ENCODE measurements at regions not wholly inside any gene's neighbourhood (a gene's known extent, or its start where the extent isn't known, plus 50 kb on each side); places are given as distances from the start of the nearest gene placed in this dataset.

GRCh38 chr6:166106076-166106686 is 61.5 kb downstream of the TBXT start:
- H3K9ac ChIP-seq (ENCODE audit: low read length), result no peak overlapping the region
- H3K4me3 ChIP-seq (ENCODE audit: low read length), result no peak overlapping the region
- H3K27me3 ChIP-seq (replicated peaks; ENCODE audit: control insufficient read depth, insufficient read depth, low read length), result peaks cover 12% of the 10 kb centered on the region
- H3K9me3 ChIP-seq (ENCODE audit: control insufficient read depth, low read length), result peaks cover 11% of the 10 kb centered on the region
- H3K36me3 ChIP-seq (ENCODE audit: control insufficient read depth, insufficient read depth, low read length, severe bottlenecking), result no peaks in the 10 kb centered on the region
- peaks cover 13% of the 10 kb centered on the region for H3K4me1 ChIP-seq (ENCODE audit: control insufficient read depth, insufficient read depth, low read length)
- peak; percentile 34 for DNase-seq (ENCODE audit: low read depth)

- Histone ChIP-seq H3K4me3 (ENCODE audit: low read length) (no peak overlapping the region), H3K9me3 (ENCODE audit: control insufficient read depth, low read length) (peaks cover 11% of the 10 kb centered on the region), H3K9ac (ENCODE audit: low read length) (no peak overlapping the region), H3K27me3 (replicated peaks; ENCODE audit: control insufficient read depth, insufficient read depth, low read length) (peaks cover 14% of the 10 kb centered on the region), H3K36me3 (ENCODE audit: control insufficient read depth, insufficient read depth, low read length, severe bottlenecking) (no peaks in the 10 kb centered on the region), H3K4me1 (ENCODE audit: control insufficient read depth, insufficient read depth, low read length) (peaks cover 13% of the 10 kb centered on the region)
- no peak for DNase-seq (ENCODE audit: low read depth)
Observed at GRCh38 chr6:166105341-166106075, 62.1 kb downstream of the TBXT start.

DNA sequence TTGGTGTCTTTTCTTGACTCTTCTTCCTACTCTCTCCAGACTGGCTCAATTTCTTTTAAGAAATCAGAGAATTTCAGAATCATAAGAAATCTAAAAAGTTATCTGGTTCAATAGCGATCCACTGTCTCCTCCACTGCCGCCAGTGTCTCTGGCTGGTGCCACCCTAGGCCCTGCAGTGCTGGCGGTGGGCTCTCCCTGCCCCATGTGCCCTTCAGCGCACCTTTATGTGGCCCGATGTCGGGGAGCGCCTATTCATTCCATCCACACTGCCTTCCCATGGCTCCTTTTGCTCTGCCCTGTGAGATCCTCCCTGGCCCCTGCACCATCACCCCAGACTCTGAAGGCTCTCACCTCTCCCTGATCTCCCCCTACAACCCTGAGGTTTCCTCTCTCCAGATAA is 62.8 kb downstream of the TBXT start:
- peaks cover 13% of the 10 kb centered on the region for H3K4me1 ChIP-seq (ENCODE audit: control insufficient read depth, insufficient read depth, low read length)
- H3K9ac ChIP-seq (ENCODE audit: low read length), result no peak overlapping the region
- peaks cover 14% of the 10 kb centered on the region for H3K27me3 ChIP-seq (replicated peaks; ENCODE audit: control insufficient read depth, insufficient read depth, low read length)
- H3K36me3 ChIP-seq (ENCODE audit: control insufficient read depth, insufficient read depth, low read length, severe bottlenecking), result no peaks in the 10 kb centered on the region
- no peak overlapping the region for H3K4me3 ChIP-seq (ENCODE audit: low read length)
- no peak for DNase-seq (ENCODE audit: low read depth)
- H3K9me3 ChIP-seq (ENCODE audit: control insufficient read depth, low read length), result peaks cover 11% of the 10 kb centered on the region

DNA sequence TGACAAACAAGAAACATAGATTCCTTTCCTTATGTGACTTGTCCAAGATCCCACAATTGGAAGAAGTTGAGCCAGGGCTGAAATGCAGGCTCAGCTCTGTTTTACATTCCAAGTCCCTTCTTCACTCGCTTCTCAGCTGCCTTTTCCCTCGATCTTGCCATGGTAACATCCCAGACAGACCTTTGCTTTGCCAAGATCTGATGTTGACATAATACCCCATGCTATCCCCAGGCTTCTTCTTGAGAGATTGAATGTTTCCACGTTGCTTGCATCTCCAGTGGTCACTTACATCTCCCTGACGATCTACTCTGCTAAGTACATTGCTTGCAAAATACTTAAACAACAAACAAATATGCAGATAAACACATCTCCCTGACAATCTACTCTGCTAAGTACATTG is 63.5 kb downstream of the TBXT start:
- peaks cover 13% of the 10 kb centered on the region for H3K4me1 ChIP-seq (ENCODE audit: control insufficient read depth, insufficient read depth, low read length)
- DNase-seq (ENCODE audit: low read depth), result no peak
- no peak overlapping the region for H3K4me3 ChIP-seq (ENCODE audit: low read length)
- peaks cover 14% of the 10 kb centered on the region for H3K27me3 ChIP-seq (replicated peaks; ENCODE audit: control insufficient read depth, insufficient read depth, low read length)
- H3K9me3 ChIP-seq (ENCODE audit: control insufficient read depth, low read length), result peaks cover 11% of the 10 kb centered on the region
- H3K9ac ChIP-seq (ENCODE audit: low read length), result no peak overlapping the region
- no peaks in the 10 kb centered on the region for H3K36me3 ChIP-seq (ENCODE audit: control insufficient read depth, insufficient read depth, low read length, severe bottlenecking)

DNA sequence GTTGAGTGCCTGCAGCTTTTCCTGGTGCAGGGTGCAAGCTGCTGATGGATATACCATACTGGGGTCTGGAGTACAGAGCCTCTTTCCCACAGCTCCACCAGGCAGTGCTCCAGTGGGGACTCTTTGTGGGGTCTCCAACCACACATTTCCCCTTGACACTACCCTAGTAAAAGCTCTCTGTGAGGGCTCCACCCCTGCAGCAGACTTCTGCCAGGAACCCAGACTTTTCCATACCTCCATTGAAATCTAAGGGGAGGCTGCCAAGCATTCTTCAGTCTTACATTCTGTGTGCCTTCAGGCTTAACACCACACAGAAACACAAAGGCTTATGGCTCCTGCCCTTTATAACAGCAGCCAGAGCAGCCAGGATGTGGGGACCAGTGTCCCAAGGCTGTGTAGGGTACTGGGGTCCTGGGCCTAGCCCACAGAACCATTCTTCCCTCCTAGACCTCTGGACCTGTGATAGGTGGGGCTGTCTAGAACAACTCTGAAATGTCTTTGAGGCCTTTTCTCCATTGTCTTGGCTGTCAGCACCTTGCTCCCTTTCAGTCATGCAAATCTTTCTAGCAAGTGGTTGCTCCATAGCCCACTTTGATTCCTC is 65.7 kb downstream of the TBXT start:
- Histone ChIP-seq H3K27me3 (replicated peaks; ENCODE audit: control insufficient read depth, insufficient read depth, low read length) (peaks cover 14% of the 10 kb centered on the region), H3K9ac (ENCODE audit: low read length) (no peak overlapping the region), H3K36me3 (ENCODE audit: control insufficient read depth, insufficient read depth, low read length, severe bottlenecking) (no peaks in the 10 kb centered on the region), H3K4me1 (ENCODE audit: control insufficient read depth, insufficient read depth, low read length) (peaks cover 18% of the 10 kb centered on the region), H3K9me3 (ENCODE audit: control insufficient read depth, low read length) (peaks cover 11% of the 10 kb centered on the region), H3K4me3 (ENCODE audit: low read length) (no peak overlapping the region)
- DNase-seq (ENCODE audit: low read depth), result no peak

DNA sequence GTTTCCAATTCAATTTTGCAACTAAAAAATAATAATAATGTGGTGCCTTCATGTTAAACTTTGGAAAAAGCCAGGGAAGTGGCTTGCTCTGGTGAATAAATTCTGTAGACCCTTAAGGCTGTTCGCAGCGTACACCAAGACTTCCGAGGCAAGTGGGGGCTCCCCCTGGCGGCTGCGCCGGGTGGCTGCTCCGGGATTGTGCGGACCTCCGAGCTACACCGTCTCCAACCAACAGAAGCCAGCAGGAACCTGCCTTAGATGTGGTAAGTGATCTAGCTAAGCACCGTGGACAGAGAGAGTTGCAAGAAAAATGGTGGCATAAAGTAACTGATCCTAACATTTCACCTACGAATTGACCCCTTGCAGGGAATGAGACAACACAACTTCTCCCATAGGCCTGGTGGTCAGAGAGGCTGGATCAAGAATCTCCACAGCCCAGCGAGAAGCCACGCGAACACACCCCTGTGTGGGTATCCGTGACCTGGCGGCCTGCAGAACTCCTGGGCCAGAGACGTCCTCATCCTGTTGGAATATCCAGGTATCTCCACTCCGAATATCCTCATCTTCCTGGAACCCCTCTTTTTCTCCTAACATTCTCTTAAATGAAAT is 69.6 kb downstream of the TBXT start:
- H3K9me3 ChIP-seq (ENCODE audit: control insufficient read depth, low read length), result peaks cover 11% of the 10 kb centered on the region
- H3K36me3 ChIP-seq (ENCODE audit: control insufficient read depth, insufficient read depth, low read length, severe bottlenecking), result no peaks in the 10 kb centered on the region
- H3K27me3 ChIP-seq (replicated peaks; ENCODE audit: control insufficient read depth, insufficient read depth, low read length), result peaks cover 9% of the 10 kb centered on the region
- H3K9ac ChIP-seq (ENCODE audit: low read length), result no peak overlapping the region
- DNase-seq (ENCODE audit: low read depth), result peak; percentile 5
- peaks cover 6% of the 10 kb centered on the region for H3K4me1 ChIP-seq (ENCODE audit: control insufficient read depth, insufficient read depth, low read length)
- peak overlapping the region; percentile 69 for H3K4me3 ChIP-seq (ENCODE audit: low read length)

DNA sequence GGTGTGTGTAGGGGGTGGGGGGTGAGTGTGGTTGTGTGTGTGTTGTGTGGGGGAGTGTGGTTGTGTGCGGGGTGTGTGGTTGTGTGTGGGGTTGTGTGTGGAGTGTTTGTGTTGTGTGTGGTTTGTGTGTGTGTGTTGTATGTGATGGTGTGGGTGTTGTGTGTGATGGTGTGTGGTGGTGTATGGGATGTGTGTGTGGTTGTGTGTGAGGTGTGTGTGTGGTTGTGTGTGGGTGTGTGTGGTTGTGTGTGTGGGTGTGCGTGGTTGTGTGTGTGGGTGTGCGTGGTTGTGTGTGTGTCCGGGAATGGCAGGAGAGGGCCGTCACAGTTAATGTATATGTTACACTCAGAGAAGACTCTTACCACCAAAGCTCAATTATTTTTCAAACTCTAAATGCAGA is 79.8 kb downstream of the TBXT start:
- no peak for DNase-seq (ENCODE audit: low read depth)
- Histone ChIP-seq H3K36me3 (ENCODE audit: control insufficient read depth, insufficient read depth, low read length, severe bottlenecking) (no peaks in the 10 kb centered on the region), H3K4me1 (ENCODE audit: control insufficient read depth, insufficient read depth, low read length) (no peaks in the 10 kb centered on the region), H3K27me3 (replicated peaks; ENCODE audit: control insufficient read depth, insufficient read depth, low read length) (peaks cover 3% of the 10 kb centered on the region), H3K9ac (ENCODE audit: low read length) (no peak overlapping the region), H3K9me3 (ENCODE audit: control insufficient read depth, low read length) (no peaks in the 10 kb centered on the region), H3K4me3 (ENCODE audit: low read length) (no peak overlapping the region)

DNA sequence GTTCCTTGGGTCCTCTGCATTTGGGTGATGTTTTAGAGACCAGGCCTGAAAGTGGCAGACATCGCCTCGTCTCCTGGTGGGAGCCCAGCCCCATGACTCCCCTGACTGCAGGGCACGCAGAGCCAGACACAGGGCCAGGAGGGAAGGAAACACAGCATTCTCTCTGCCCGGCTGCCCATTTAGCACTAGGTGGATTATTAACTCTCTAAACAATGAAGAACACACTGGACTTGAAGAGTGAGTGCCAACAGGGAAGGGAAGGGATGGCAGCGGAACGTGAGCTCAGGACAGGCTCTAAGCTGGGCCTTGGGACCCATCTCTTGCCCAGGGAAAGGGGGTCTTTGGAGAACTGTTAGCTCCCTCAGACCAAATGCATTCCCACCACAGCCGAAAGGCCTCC is 80.4 kb downstream of the TBXT start:
- Histone ChIP-seq H3K4me3 (ENCODE audit: low read length) (no peak overlapping the region), H3K36me3 (ENCODE audit: control insufficient read depth, insufficient read depth, low read length, severe bottlenecking) (no peaks in the 10 kb centered on the region), H3K9me3 (ENCODE audit: control insufficient read depth, low read length) (no peaks in the 10 kb centered on the region), H3K9ac (ENCODE audit: low read length) (no peak overlapping the region), H3K4me1 (ENCODE audit: control insufficient read depth, insufficient read depth, low read length) (no peaks in the 10 kb centered on the region), H3K27me3 (replicated peaks; ENCODE audit: control insufficient read depth, insufficient read depth, low read length) (peaks cover 3% of the 10 kb centered on the region)
- no peak for DNase-seq (ENCODE audit: low read depth)

GRCh38 chr6:166085500-166085899 is 82.2 kb downstream of the TBXT start:
- DNase-seq (ENCODE audit: low read depth), result no peak
- no peaks in the 10 kb centered on the region for H3K27me3 ChIP-seq (replicated peaks; ENCODE audit: control insufficient read depth, insufficient read depth, low read length)
- H3K36me3 ChIP-seq (ENCODE audit: control insufficient read depth, insufficient read depth, low read length, severe bottlenecking), result no peaks in the 10 kb centered on the region
- H3K9ac ChIP-seq (ENCODE audit: low read length), result no peak overlapping the region
- H3K4me1 ChIP-seq (ENCODE audit: control insufficient read depth, insufficient read depth, low read length), result no peaks in the 10 kb centered on the region
- H3K4me3 ChIP-seq (ENCODE audit: low read length), result no peak overlapping the region
- H3K9me3 ChIP-seq (ENCODE audit: control insufficient read depth, low read length), result no peaks in the 10 kb centered on the region

DNA sequence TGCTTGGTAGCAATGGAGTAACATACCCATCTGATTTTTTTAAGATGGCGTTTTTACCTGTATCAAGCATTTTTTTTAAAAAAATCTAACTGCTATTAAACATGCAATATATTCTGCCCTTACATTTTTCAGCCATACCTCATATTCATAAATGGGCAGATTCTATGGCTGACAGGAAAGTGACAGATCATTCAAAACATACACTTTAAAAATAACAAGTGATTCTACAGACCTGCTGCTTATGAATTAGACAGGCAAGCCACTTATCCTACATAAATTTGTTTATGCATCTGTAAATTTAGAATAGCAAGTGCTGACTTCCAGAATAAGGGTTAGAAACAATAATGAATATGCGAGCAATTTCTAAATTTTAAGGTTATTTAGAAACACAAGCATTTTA is 82.7 kb downstream of the TBXT start:
- no peak overlapping the region for H3K9ac ChIP-seq (ENCODE audit: low read length)
- H3K36me3 ChIP-seq (ENCODE audit: control insufficient read depth, insufficient read depth, low read length, severe bottlenecking), result no peaks in the 10 kb centered on the region
- H3K9me3 ChIP-seq (ENCODE audit: control insufficient read depth, low read length), result no peaks in the 10 kb centered on the region
- no peak overlapping the region for H3K4me3 ChIP-seq (ENCODE audit: low read length)
- DNase-seq (ENCODE audit: low read depth), result no peak
- H3K4me1 ChIP-seq (ENCODE audit: control insufficient read depth, insufficient read depth, low read length), result no peaks in the 10 kb centered on the region
- H3K27me3 ChIP-seq (replicated peaks; ENCODE audit: control insufficient read depth, insufficient read depth, low read length), result no peaks in the 10 kb centered on the region

DNA sequence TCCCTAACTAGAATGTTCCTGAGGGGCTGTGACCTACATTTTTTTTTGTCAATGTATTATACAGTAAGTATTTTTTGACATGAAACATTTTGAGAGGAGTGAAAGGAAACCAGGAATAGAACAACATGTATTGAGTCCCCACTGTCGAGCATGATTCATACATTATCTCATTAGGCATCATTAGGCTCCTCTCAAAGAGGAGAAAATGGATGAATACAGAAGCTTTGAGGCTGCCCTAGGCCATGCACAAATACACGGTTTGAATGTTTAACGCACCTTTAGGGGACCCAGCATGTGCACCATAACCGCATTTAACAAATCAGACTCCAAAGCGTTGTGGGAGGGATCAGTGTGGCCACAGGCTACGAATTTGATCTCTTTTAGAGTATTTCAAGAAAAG is 87.8 kb downstream of the TBXT start:
- Histone ChIP-seq H3K4me3 (ENCODE audit: low read length) (no peak overlapping the region), H3K9ac (ENCODE audit: low read length) (no peak overlapping the region), H3K4me1 (ENCODE audit: control insufficient read depth, insufficient read depth, low read length) (no peaks in the 10 kb centered on the region), H3K9me3 (ENCODE audit: control insufficient read depth, low read length) (no peaks in the 10 kb centered on the region), H3K27me3 (replicated peaks; ENCODE audit: control insufficient read depth, insufficient read depth, low read length) (peaks cover 8% of the 10 kb centered on the region), H3K36me3 (ENCODE audit: control insufficient read depth, insufficient read depth, low read length, severe bottlenecking) (no peaks in the 10 kb centered on the region)
- DNase-seq (ENCODE audit: low read depth), result no peak

Measured in adipocyte (in vitro differentiated cells).